ENCODE measurements at regions not wholly inside any gene's neighbourhood (a gene's known extent, or its start where the extent isn't known, plus 50 kb on each side); places are given as distances from the start of the nearest gene placed in this dataset.

DNA sequence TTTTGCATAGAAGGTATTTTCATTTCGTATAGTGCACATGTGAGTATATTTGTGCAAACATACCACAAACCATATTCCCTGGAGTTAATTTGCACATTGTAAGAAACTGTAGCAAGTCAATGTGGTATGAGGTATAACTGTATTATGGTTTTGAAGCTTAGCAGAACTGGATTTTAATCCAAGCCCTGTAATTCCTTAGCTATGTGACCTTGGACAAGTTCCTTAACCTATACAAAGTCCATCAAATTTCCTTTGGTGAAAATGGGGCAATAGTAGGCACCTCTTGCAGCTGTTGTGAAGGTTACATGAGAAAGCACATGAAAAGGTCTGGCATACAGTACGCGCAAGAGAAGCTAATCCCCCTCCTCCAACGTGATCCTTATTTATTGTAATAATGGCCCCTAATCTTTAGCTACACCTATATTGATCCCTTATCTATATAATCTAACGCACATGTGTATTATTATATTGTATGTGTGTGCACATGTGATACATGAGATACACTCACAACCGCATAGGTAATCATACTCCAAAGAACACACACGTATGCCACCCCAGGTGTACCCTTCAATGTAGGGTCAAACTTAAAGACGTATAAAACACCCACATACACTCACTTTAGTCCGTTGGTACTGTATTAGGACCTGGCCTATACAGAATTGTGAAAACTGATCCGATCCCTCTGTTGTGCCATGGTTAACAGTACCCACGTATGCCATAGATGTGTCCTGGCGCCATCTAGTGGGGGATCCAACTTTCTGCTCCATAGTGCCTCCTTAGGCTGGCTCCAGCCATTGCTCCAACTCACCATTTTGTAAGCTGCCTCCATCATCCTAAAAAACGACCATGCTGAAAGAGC lies 402.9 kb upstream of the SLC14A2 start (continued):
- TF ChIP-seq, protein P1, sequence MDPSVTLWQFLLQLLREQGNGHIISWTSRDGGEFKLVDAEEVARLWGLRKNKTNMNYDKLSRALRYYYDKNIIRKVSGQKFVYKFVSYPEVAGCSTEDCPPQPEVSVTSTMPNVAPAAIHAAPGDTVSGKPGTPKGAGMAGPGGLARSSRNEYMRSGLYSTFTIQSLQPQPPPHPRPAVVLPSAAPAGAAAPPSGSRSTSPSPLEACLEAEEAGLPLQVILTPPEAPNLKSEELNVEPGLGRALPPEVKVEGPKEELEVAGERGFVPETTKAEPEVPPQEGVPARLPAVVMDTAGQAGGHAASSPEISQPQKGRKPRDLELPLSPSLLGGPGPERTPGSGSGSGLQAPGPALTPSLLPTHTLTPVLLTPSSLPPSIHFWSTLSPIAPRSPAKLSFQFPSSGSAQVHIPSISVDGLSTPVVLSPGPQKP (IDR thresholded peaks at IDR 0.05; ENCODE audit: borderline replicate concordance, low read depth, low read length), result no peak

DNA sequence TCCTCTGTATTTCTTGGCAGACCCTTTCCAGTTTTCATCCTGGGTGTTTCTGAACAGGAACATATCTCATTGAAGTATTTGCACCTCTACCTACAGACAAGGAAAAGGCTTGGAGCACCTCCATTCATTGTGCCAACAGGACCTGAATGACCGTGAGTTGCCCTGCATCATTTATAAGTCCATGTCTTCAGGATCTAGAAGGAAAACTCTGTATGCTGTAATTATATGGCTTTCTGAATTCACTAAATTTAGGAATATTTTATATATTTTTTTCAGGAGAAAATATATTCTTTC lies 402.3 kb upstream of the SLC14A2 start:
- BruUV-seq (replicated peaks), result no TSS peak
- ATAC-seq (ENCODE audit: low read depth) (no peak), DNase-seq (no peak)
- no peak overlapping the region for H2BK15ac ChIP-seq (ENCODE audit: low read depth, low read length)
- H3K18ac ChIP-seq (ENCODE audit: low read depth, low read length), result no peak overlapping the region
- CTCF ChIA-PET, result interaction anchor here (0.5 to 1.1 kb wide), 10 partner anchors 9 to 1591 kb away, joined by 3 to 10 read pairs (median 4); no protein-coding TSS in a partner anchor
- no peak overlapping the region for H2AFZ ChIP-seq (replicated peaks; ENCODE audit: low read length, poor library complexity)
- H2BK5ac ChIP-seq (ENCODE audit: low read depth, low read length, poor library complexity, severe bottlenecking), result no peak overlapping the region
- intact Hi-C loops (cut with micrococcal nuclease), result loop anchor here (2.0 to 10.0 kb wide), 4 partner anchors 172 to 1588 kb away; no protein-coding TSS in a partner anchor
- no peak overlapping the region for H3K23ac ChIP-seq (ENCODE audit: low read depth, low read length)
- no CpG with 5 or more reads among the region's 1 CpG for WGBS, 2 experiments (ENCODE audit: extremely low coverage in 2 of 2, insufficient read length in 1 of 2)
- in situ Hi-C loops (cut with MboI; ENCODE audit: low sequenced_read_pairs), result loop anchor here (10.0 kb wide), 1 partner anchor 538 kb away; no protein-coding TSS in a partner anchor
- no peaks in the 10 kb centered on the region for H4K20me1 ChIP-seq (ENCODE audit: insufficient read depth, low read length)
- no peak overlapping the region for H3K56ac ChIP-seq (ENCODE audit: extremely low read depth, insufficient read depth, low read length)
- POLR2A ChIA-PET (ENCODE audit: unreplicated experiment), result no interaction called here
- dilution Hi-C loops (cut with HindIII; ENCODE audit: low sequenced_read_pairs, unreplicated experiment), result no loop called here
- H3K9ac ChIP-seq (ENCODE audit: low read depth, low read length), result no peak overlapping the region
- no peak overlapping the region for H4K91ac ChIP-seq (ENCODE audit: insufficient read depth, low read depth, low read length)
- no peak overlapping the region for H3K4me2 ChIP-seq (ENCODE audit: low read depth, low read length)
- no peak overlapping the region for H4K5ac ChIP-seq (ENCODE audit: low read depth, low read length)
- no peak for TF ChIP-seq CEBPB (IDR thresholded peaks at IDR 0.05; ENCODE audit: low read depth, low read length)
- TF ChIP-seq, protein P1 (IDR thresholded peaks at IDR 0.05; ENCODE audit: borderline replicate concordance, low read depth, low read length), result no peak
- TF ChIP-seq FOS (IDR thresholded peaks at IDR 0.05; ENCODE audit: low read depth, low read length), result no peak
- TF ChIP-seq, protein P2, sequence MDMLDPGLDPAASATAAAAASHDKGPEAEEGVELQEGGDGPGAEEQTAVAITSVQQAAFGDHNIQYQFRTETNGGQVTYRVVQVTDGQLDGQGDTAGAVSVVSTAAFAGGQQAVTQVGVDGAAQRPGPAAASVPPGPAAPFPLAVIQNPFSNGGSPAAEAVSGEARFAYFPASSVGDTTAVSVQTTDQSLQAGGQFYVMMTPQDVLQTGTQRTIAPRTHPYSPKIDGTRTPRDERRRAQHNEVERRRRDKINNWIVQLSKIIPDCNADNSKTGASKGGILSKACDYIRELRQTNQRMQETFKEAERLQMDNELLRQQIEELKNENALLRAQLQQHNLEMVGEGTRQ (IDR thresholded peaks at IDR 0.05; ENCODE audit: low read depth, low read length), result no peak
- no peak for TF ChIP-seq MAZ (IDR thresholded peaks at IDR 0.05; ENCODE audit: borderline replicate concordance, low read depth, low read length)
- no peak for TF ChIP-seq MAFK (IDR thresholded peaks at IDR 0.05; ENCODE audit: low read depth, low read length)
- TF ChIP-seq BHLHE40 (IDR thresholded peaks at IDR 0.05; ENCODE audit: low read depth, low read length), result no peak
- no peak for TF ChIP-seq NFE2L2 (IDR thresholded peaks at IDR 0.05; ENCODE audit: low read depth, low read length)
- no peak for TF ChIP-seq POLR2A (IDR thresholded peaks at IDR 0.05; ENCODE audit: low read depth, low read length)
- TF ChIP-seq SMC3 (IDR thresholded peaks at IDR 0.05; ENCODE audit: low read depth, low read length), result no peak
- no peak for TF ChIP-seq MXI1 (IDR thresholded peaks at IDR 0.05; ENCODE audit: borderline replicate concordance, low read depth, low read length)
- no peak for TF ChIP-seq CHD1 (IDR thresholded peaks at IDR 0.05; ENCODE audit: low read depth, low read length)
- TF ChIP-seq RCOR1 (IDR thresholded peaks at IDR 0.05; ENCODE audit: insufficient replicate concordance, low read length), result no peak
- TF ChIP-seq RFX5 (IDR thresholded peaks at IDR 0.05; ENCODE audit: low read depth, low read length), result no peak
- no peaks in the 10 kb centered on the region for H3K9me1 ChIP-seq (ENCODE audit: insufficient read depth, low read length)
- no peaks in the 10 kb centered on the region for H3K4me1 ChIP-seq (ENCODE audit: control insufficient read depth, insufficient read depth, low read length)
- H2AK5ac ChIP-seq (ENCODE audit: low read depth, low read length), result no peak overlapping the region
- H3K79me1 ChIP-seq (ENCODE audit: low read depth in 1 of 2, low read length in 2 of 2), result no peaks in the 10 kb centered on the region
- peaks cover 2% of the 10 kb centered on the region for H3K27me3 ChIP-seq (ENCODE audit: control insufficient read depth, insufficient read depth, low read length)
- no peak overlapping the region for H2AK9ac ChIP-seq (replicated peaks; ENCODE audit: low read depth, low read length, poor library complexity)
- no peak overlapping the region for H3K27ac ChIP-seq (ENCODE audit: insufficient read depth, low read length)
- peak overlapping the region; percentile 56; the same call in 1 of the 2 replicates for H2BK20ac ChIP-seq (ENCODE audit: low read depth, low read length)
- H4K8ac ChIP-seq (ENCODE audit: low read depth in 2 of 2, low read length in 2 of 2), result no peak overlapping the region
- H3K4ac ChIP-seq (ENCODE audit: low read depth, low read length), result no peak overlapping the region
- H3K4me3 ChIP-seq (ENCODE audit: insufficient read depth, low read depth, low read length), result no peak overlapping the region
- H3K9me3 ChIP-seq (ENCODE audit: control insufficient read depth, insufficient read depth, low read length), result no peaks in the 10 kb centered on the region
- no peaks in the 10 kb centered on the region for H3K36me3 ChIP-seq (ENCODE audit: control insufficient read depth, insufficient read depth, low read length)
- no peak overlapping the region for H3K14ac ChIP-seq (replicated peaks; ENCODE audit: low read depth, low read length)
- H2BK120ac ChIP-seq (ENCODE audit: low read depth, low read length), result no peak overlapping the region

Data from IMR-90 (cell line).